ENCODE measurements at regions not wholly inside any gene's neighbourhood (a gene's known extent, or its start where the extent isn't known, plus 50 kb on each side); places are given as distances from the start of the nearest gene placed in this dataset.
A peak's percentile ranks its signal among the peaks of the same experiment; 100 is the strongest.
"Not testable (repeated sequence)": the region's sequence is repeated elsewhere in the genome, so short reads cannot be mapped to it uniquely, and the experiment has no call there.

GRCh38 chr10:47683826-47684475, 79.4 kb downstream of the SYT15B start:
- not testable (repeated sequence) for H3K4me3 ChIP-seq (ENCODE audit: low read depth in 1 of 3, low read length in 3 of 3); H3K27me3 ChIP-seq (ENCODE audit: control insufficient read depth in 4 of 4, insufficient read depth in 4 of 4, low read length in 3 of 4); H3K27ac ChIP-seq (ENCODE audit: low read depth in 1 of 2, low read length in 2 of 2); H3K4me1 ChIP-seq (ENCODE audit: control insufficient read depth in 4 of 4, insufficient read depth in 4 of 4, low read length in 3 of 4); H3K9ac ChIP-seq (ENCODE audit: low read depth in 1 of 2, low read length in 2 of 2); H3K36me3 ChIP-seq (ENCODE audit: control insufficient read depth in 4 of 4, insufficient read depth in 3 of 4, low read depth in 1 of 4, low read length in 3 of 4); DNase-seq (ENCODE audit: low spot score); H3K9me3 ChIP-seq (ENCODE audit: control insufficient read depth in 4 of 4, low read length in 3 of 4)
- TF ChIP-seq EGR1 (IDR thresholded peaks at IDR 0.05; ENCODE audit: low read depth in 2 of 2) = peak in 1 of 2 donors; percentile 13
- TF ChIP-seq SP1 (IDR thresholded peaks at IDR 0.05) = peak; percentile 28
- peak in 1 of 2 donors; percentile 27 for TF ChIP-seq RXRA (IDR thresholded peaks at IDR 0.05)
- TF ChIP-seq YY1 (IDR thresholded peaks at IDR 0.05) = peak; percentile 18
- peak; percentile 13 for TF ChIP-seq HNF4G (IDR thresholded peaks at IDR 0.05)
- TF ChIP-seq HNF4A (conservative IDR thresholded peaks at IDR 0.05) = peak; percentile 32 to 52
- WGBS = 70% methylated on average over 1 of the region's 3 CpGs

DNA sequence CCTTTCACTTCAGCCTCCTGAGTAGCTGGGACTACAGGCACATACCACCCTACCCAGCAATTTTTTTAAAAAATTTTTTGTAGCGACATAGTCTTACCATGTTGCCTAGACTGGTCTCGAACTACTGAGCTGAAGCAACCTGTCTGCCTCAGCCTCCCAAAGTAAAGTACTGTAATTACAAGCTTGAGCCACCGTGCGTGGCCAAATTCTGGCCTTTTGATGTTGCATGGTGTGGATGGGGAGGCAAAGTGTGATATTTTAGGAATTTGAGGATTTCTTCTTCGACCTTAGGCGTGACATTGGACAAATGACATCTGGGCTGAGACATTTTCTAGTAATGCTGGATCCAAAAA, 81.8 kb downstream of the SYT15B start:
- DNase-seq (ENCODE audit: low spot score); H3K4me1 ChIP-seq (ENCODE audit: control insufficient read depth in 4 of 4, insufficient read depth in 4 of 4, low read length in 3 of 4); H3K27me3 ChIP-seq (ENCODE audit: control insufficient read depth in 4 of 4, insufficient read depth in 4 of 4, low read length in 3 of 4); H3K4me3 ChIP-seq (ENCODE audit: low read depth in 1 of 3, low read length in 3 of 3); H3K27ac ChIP-seq (ENCODE audit: low read depth in 1 of 2, low read length in 2 of 2); H3K9me3 ChIP-seq (ENCODE audit: control insufficient read depth in 4 of 4, low read length in 3 of 4); H3K36me3 ChIP-seq (ENCODE audit: control insufficient read depth in 4 of 4, insufficient read depth in 3 of 4, low read depth in 1 of 4, low read length in 3 of 4); H3K9ac ChIP-seq (ENCODE audit: low read depth in 1 of 2, low read length in 2 of 2): not testable (repeated sequence)
- no CpG with 5 or more reads among the region's 6 CpGs for WGBS

DNA sequence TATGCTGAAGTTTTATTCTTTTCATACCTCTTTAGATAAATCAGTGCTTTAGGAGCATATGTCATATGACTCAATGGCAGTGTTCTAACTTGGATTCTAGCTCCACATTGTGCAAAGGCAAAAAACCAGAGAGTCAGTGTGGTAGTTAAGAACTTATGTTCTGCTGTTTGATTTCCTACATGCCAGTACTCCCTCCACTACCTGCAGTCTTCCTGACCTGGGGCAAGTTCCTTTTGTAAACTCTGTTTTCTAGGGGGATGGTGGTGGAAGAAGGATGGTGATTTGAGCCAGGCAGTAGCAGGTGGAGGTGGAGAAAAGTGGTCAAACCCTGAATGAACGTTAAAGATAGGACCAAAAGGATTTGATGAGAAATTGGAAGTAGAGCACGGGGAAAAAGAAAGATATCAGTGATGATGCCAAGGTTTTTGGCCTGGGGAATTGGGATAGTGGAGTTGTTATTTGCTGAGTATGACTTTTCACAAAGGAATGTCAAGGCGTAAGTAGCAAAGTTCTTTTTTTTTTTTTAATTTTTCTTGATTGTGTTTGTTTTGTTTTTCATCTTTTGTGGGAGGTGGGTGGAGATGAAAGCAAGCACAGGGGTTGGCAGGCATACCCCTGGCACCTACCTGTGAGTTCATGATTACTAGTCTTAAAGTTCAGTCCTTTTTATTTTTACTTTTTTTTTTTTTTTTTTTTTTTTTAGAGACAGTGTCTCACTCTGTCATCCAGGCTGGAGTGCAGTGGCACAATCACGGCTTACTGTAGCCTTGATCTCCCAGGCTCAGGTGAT, 82.3 kb downstream of the SYT15B start:
- H3K4me1 ChIP-seq (ENCODE audit: control insufficient read depth in 4 of 4, insufficient read depth in 4 of 4, low read length in 3 of 4); H3K9ac ChIP-seq (ENCODE audit: low read depth in 1 of 2, low read length in 2 of 2); H3K36me3 ChIP-seq (ENCODE audit: control insufficient read depth in 4 of 4, insufficient read depth in 3 of 4, low read depth in 1 of 4, low read length in 3 of 4); H3K4me3 ChIP-seq (ENCODE audit: low read depth in 1 of 3, low read length in 3 of 3); H3K27me3 ChIP-seq (ENCODE audit: control insufficient read depth in 4 of 4, insufficient read depth in 4 of 4, low read length in 3 of 4); H3K9me3 ChIP-seq (ENCODE audit: control insufficient read depth in 4 of 4, low read length in 3 of 4); H3K27ac ChIP-seq (ENCODE audit: low read depth in 1 of 2, low read length in 2 of 2); DNase-seq (ENCODE audit: low spot score): not testable (repeated sequence)
- TF ChIP-seq RXRA (IDR thresholded peaks at IDR 0.05) = peak in 1 of 2 donors; percentile 15
- TF ChIP-seq HNF4A (conservative IDR thresholded peaks at IDR 0.05) = peak in 1 of 2 donors; percentile 13
- 21% methylated on average over 2 of the region's 4 CpGs for WGBS

- H3K9me3 ChIP-seq (ENCODE audit: control insufficient read depth in 4 of 4, low read length in 3 of 4); H3K27ac ChIP-seq (ENCODE audit: low read depth in 1 of 2, low read length in 2 of 2); H3K36me3 ChIP-seq (ENCODE audit: control insufficient read depth in 4 of 4, insufficient read depth in 3 of 4, low read depth in 1 of 4, low read length in 3 of 4); H3K27me3 ChIP-seq (ENCODE audit: control insufficient read depth in 4 of 4, insufficient read depth in 4 of 4, low read length in 3 of 4); H3K4me3 ChIP-seq (ENCODE audit: low read depth in 1 of 3, low read length in 3 of 3); DNase-seq (ENCODE audit: low spot score); H3K9ac ChIP-seq (ENCODE audit: low read depth in 1 of 2, low read length in 2 of 2); H3K4me1 ChIP-seq (ENCODE audit: control insufficient read depth in 4 of 4, insufficient read depth in 4 of 4, low read length in 3 of 4): not testable (repeated sequence)
- 82% methylated on average over 1 of the region's 1 CpG for WGBS
Observed at GRCh38 chr10:47676102-47676501, 87.3 kb downstream of the SYT15B start.

GRCh38 chr10:47675577-47675976, 87.8 kb downstream of the SYT15B start:
- not testable (repeated sequence) for H3K9me3 ChIP-seq (ENCODE audit: control insufficient read depth in 4 of 4, low read length in 3 of 4); H3K27me3 ChIP-seq (ENCODE audit: control insufficient read depth in 4 of 4, insufficient read depth in 4 of 4, low read length in 3 of 4); H3K4me3 ChIP-seq (ENCODE audit: low read depth in 1 of 3, low read length in 3 of 3); H3K36me3 ChIP-seq (ENCODE audit: control insufficient read depth in 4 of 4, insufficient read depth in 3 of 4, low read depth in 1 of 4, low read length in 3 of 4); H3K27ac ChIP-seq (ENCODE audit: low read depth in 1 of 2, low read length in 2 of 2); H3K4me1 ChIP-seq (ENCODE audit: control insufficient read depth in 4 of 4, insufficient read depth in 4 of 4, low read length in 3 of 4); H3K9ac ChIP-seq (ENCODE audit: low read depth in 1 of 2, low read length in 2 of 2); DNase-seq (ENCODE audit: low spot score)

- not testable (repeated sequence) for DNase-seq (ENCODE audit: low spot score); H3K4me3 ChIP-seq (ENCODE audit: low read depth in 1 of 3, low read length in 3 of 3)
Observed at GRCh38 chr10:47673128-47673527, 90.3 kb downstream of the SYT15B start.

DNA sequence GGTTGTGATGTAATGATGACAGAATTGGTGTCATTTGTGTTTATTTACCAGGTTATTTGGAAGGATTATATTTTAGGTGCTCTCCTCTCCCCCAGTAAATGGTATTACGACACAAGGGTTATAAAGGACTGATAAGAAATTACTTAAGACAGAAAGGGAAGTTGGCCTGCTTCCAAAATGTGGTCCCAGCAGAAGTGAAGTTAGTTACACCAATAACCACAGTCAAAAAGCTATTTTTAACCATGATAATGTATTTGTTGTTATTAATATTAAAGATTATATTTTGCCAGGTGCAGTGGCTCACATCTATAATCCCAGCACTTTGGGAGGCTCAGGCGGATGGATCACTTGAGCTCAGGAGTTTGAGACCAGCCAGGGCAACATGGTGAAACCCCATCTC, 92.5 kb downstream of the SYT15B start:
- H3K4me3 ChIP-seq (ENCODE audit: low read depth in 1 of 3, low read length in 3 of 3); H3K36me3 ChIP-seq (ENCODE audit: control insufficient read depth in 4 of 4, insufficient read depth in 3 of 4, low read depth in 1 of 4, low read length in 3 of 4); H3K9ac ChIP-seq (ENCODE audit: low read depth in 1 of 2, low read length in 2 of 2); H3K4me1 ChIP-seq (ENCODE audit: control insufficient read depth in 4 of 4, insufficient read depth in 4 of 4, low read length in 3 of 4); H3K27ac ChIP-seq (ENCODE audit: low read depth in 1 of 2, low read length in 2 of 2); DNase-seq (ENCODE audit: low spot score); H3K27me3 ChIP-seq (ENCODE audit: control insufficient read depth in 4 of 4, insufficient read depth in 4 of 4, low read length in 3 of 4); H3K9me3 ChIP-seq (ENCODE audit: control insufficient read depth in 4 of 4, low read length in 3 of 4): not testable (repeated sequence)
- WGBS = 79% methylated on average over 1 of the region's 2 CpGs

More at GRCh38 chr10:47673128-47673527, 90.3 kb downstream of the SYT15B start:
- not testable (repeated sequence) for H3K4me1 ChIP-seq (ENCODE audit: control insufficient read depth in 4 of 4, insufficient read depth in 4 of 4, low read length in 3 of 4); H3K9ac ChIP-seq (ENCODE audit: low read depth in 1 of 2, low read length in 2 of 2); H3K27me3 ChIP-seq (ENCODE audit: control insufficient read depth in 4 of 4, insufficient read depth in 4 of 4, low read length in 3 of 4); H3K36me3 ChIP-seq (ENCODE audit: control insufficient read depth in 4 of 4, insufficient read depth in 3 of 4, low read depth in 1 of 4, low read length in 3 of 4); H3K9me3 ChIP-seq (ENCODE audit: control insufficient read depth in 4 of 4, low read length in 3 of 4); H3K27ac ChIP-seq (ENCODE audit: low read depth in 1 of 2, low read length in 2 of 2)
- no CpG with 5 or more reads among the region's 1 CpG for WGBS

Data from liver (tissue), 7 donors.